A549 (cell line): ENCODE measurements at regions not wholly inside any gene's neighbourhood (a gene's known extent, or its start where the extent isn't known, plus 50 kb on each side); places are given as distances from the start of the nearest gene placed in this dataset.

Experiments
- ATAC-seq, 2 experiments: fragments of 200-7000 bp in 1 of 2; fragments of >200 bp in 1 of 2; cut with Nextera tagmentation in 1 of 2; cut with Tn5 transposase in 1 of 2; 3 replicates each; pipeline versions ENCODE4 v1.8.0 to v1.9.1; 2018 to 2020; ENCODE audit warnings: mild to moderate bottlenecking in 1 of 2, moderate library complexity in 1 of 2
- CTCF ChIA-PET: fragments of 300-600 bp; sonication (Branson Sonifier 250); formaldehyde crosslinking; extraction: SDS; loops from one replicate; lab custom pipeline; 2021; ENCODE audit warnings: antibody characterized with exemption, inconsistent platforms; lab: Yijun Ruan, JAX
- POLR2A ChIA-PET: fragments of 350-600 bp; formaldehyde crosslinking; extraction: SDS; loops from one replicate; lab custom pipeline; 2021; ENCODE audit warnings: antibody characterized with exemption, inconsistent platforms; lab: Yijun Ruan, JAX
- DNase-seq, 2 experiments: peaks; one replicate each; pipeline versions ENCODE4 v3.0.0 to v3.0.0-alpha.2; 2011 to 2016; ENCODE audit warnings: low read depth in 1 of 2, low spot score in 1 of 2
- FAIRE-seq: peaks from 2 replicates; lab custom pipeline; 2011; peaks lifted over from hg19 to GRCh38; lab: Jason Lieb, UNC
- H3K27ac ChIP-seq, 2 experiments: fragments of >200 bp; sonication (Bioruptor Twin); formaldehyde crosslinking; 3 replicates each; pipeline ENCODE4 v1.5.1; 2016 to 2017
- H3K4me1 ChIP-seq: fragments of >200 bp; sonication (Bioruptor Twin); formaldehyde crosslinking; 3 replicates; pipeline ENCODE4 v1.6.1; 2016
- H3K4me2 ChIP-seq: fragments of >200 bp; sonication (Bioruptor Twin); formaldehyde crosslinking; 3 replicates; pipeline ENCODE4 v1.6.1; 2016
- H3K4me3 ChIP-seq: fragments of >200 bp; sonication (Bioruptor Twin); formaldehyde crosslinking; 3 replicates; pipeline ENCODE4 v1.5.1; 2016
- H3K9me3 ChIP-seq: fragments of >200 bp; sonication (Bioruptor Twin); formaldehyde crosslinking; 3 replicates; pipeline ENCODE4 v1.6.1; 2016
- CBX2 ChIP-seq: fragments of 200-600 bp; sonication (generic); IDR thresholded peaks from 2 replicates; pipeline ENCODE4 v1.6.1; 2016; ENCODE audit warnings: low read depth, mild to moderate bottlenecking, borderline replicate concordance
- CBX8 ChIP-seq: fragments of 200-600 bp; sonication (generic); IDR thresholded peaks from 2 replicates; pipeline ENCODE4 v1.6.1; 2016
- CEBPB ChIP-seq, 2 experiments: fragments of >200 bp in 1 of 2; sonication (Bioruptor Twin) in 1 of 2; formaldehyde crosslinking in 1 of 2; IDR thresholded peaks; 2 replicates each; pipeline ENCODE4 v1.6.1; 2012 to 2016
- CHD4 ChIP-seq: fragments of 200-600 bp; sonication (generic); IDR thresholded peaks from 2 replicates; pipeline ENCODE4 v1.6.1; 2016; ENCODE audit warnings: antibody characterized with exemption, mild to moderate bottlenecking, borderline replicate concordance
- EHMT2 ChIP-seq: fragments of 200-600 bp; sonication (generic); IDR thresholded peaks from 2 replicates; pipeline ENCODE4 v1.6.1; 2016; ENCODE audit warnings: antibody characterized with exemption, low read depth, mild to moderate bottlenecking, moderate library complexity
- FOSL2 ChIP-seq, 2 experiments: fragments of 450-650 bp in 1 of 2; fragments of >200 bp in 1 of 2; sonication (Bioruptor Twin) in 1 of 2; formaldehyde crosslinking; IDR thresholded peaks; 2 replicates each; pipeline versions ENCODE4 v1.5.0 to v1.6.1; 2016 to 2020; ENCODE audit warnings: mild to moderate bottlenecking in 1 of 2, moderate library complexity in 1 of 2
- FOXS1 ChIP-seq: fragments of 250-450 bp; sonication (Bioruptor Pico); IDR thresholded peaks from 2 replicates; pipeline ENCODE4 v1.5.0; 2020; ENCODE audit warnings: mild to moderate bottlenecking, moderate library complexity
- GATA3 ChIP-seq: IDR thresholded peaks from 2 replicates; pipeline ENCODE4 v1.6.1; 2012; ENCODE audit warnings: borderline replicate concordance
- HOXA7 ChIP-seq: fragments of 250-450 bp; sonication (Bioruptor Pico); IDR thresholded peaks from 2 replicates; pipeline ENCODE4 v1.5.0; 2020; ENCODE audit warnings: mild to moderate bottlenecking, moderate library complexity
- HOXB13 ChIP-seq: fragments of 250-450 bp; sonication (Bioruptor Pico); IDR thresholded peaks from 2 replicates; pipeline ENCODE4 v1.5.0; 2020; ENCODE audit warnings: low read depth, mild to moderate bottlenecking, moderate library complexity
- JUNB ChIP-seq: fragments of >200 bp; sonication (Bioruptor Twin); formaldehyde crosslinking; IDR thresholded peaks from 2 replicates; pipeline ENCODE4 v1.6.1; 2016
- KDM1A ChIP-seq: fragments of 200-600 bp; sonication (generic); IDR thresholded peaks from 2 replicates; pipeline ENCODE4 v1.6.1; 2016; ENCODE audit warnings: low read depth, mild to moderate bottlenecking
- MAZ ChIP-seq: fragments of 150-350 bp; IDR thresholded peaks from 2 replicates; pipeline ENCODE4 v1.6.1; 2014; ENCODE audit warnings: antibody characterized with exemption, low read depth, low read length, borderline replicate concordance
- NFE2L2 ChIP-seq: fragments of 150-350 bp; conservative IDR thresholded peaks from 2 replicates; pipeline ENCODE4 v1.6.1; 2014; ENCODE audit warnings: low read length
- NR3C1 ChIP-seq: fragments of >200 bp; sonication (Bioruptor Twin); formaldehyde crosslinking; IDR thresholded peaks from 3 replicates; pipeline ENCODE4 v1.6.1; 2017
- PHF8 ChIP-seq: fragments of 200-600 bp; sonication (generic); IDR thresholded peaks from 2 replicates; pipeline ENCODE4 v1.6.1; 2016; ENCODE audit warnings: low read depth, mild to moderate bottlenecking, antibody characterized with exemption, moderate library complexity, borderline replicate concordance
- POLR2A ChIP-seq: IDR thresholded peaks from 2 replicates; pipeline ENCODE4 v1.6.1; 2012; ENCODE audit warnings: mild to moderate bottlenecking, low read length
- POLR2AphosphoS2 ChIP-seq: conservative IDR thresholded peaks from 2 replicates; pipeline ENCODE4 v1.6.1; 2012; ENCODE audit warnings: low read length, improper control_type of control experiment, inconsistent platforms
- RAD21 ChIP-seq, 2 experiments: fragments of >200 bp in 1 of 2; sonication (Bioruptor Twin) in 1 of 2; formaldehyde crosslinking in 1 of 2; IDR thresholded peaks in 1 of 2; conservative IDR thresholded peaks in 1 of 2; 2 replicates in 1 of 2; 3 replicates in 1 of 2; pipeline ENCODE4 v1.6.1; 2012 to 2018; ENCODE audit warnings: inconsistent platforms in 1 of 2
- RCOR1 ChIP-seq: fragments of 150-350 bp; IDR thresholded peaks from 2 replicates; pipeline ENCODE4 v1.6.1; 2014; ENCODE audit warnings: antibody characterized with exemption, low read length, low read depth
- RFX5 ChIP-seq: fragments of 450-650 bp; IDR thresholded peaks from 2 replicates; pipeline ENCODE4 v1.7.1; 2014; ENCODE audit warnings: antibody characterized with exemption, mild to moderate bottlenecking, moderate library complexity
- RNF2 ChIP-seq: fragments of 200-600 bp; sonication (generic); IDR thresholded peaks from 2 replicates; pipeline ENCODE4 v1.6.1; 2016; ENCODE audit warnings: low read depth, mild to moderate bottlenecking, antibody characterized with exemption, moderate library complexity, borderline replicate concordance
- SREBF2 ChIP-seq: fragments of 450-650 bp; IDR thresholded peaks from 2 replicates; pipeline ENCODE4 v1.6.1; 2014; ENCODE audit warnings: mild to moderate bottlenecking, moderate library complexity
- ZSCAN20 ChIP-seq: fragments of 250-450 bp; sonication (Bioruptor Pico); IDR thresholded peaks from 2 replicates; pipeline ENCODE4 v1.8.0; 2022; ENCODE audit warnings: mild to moderate bottlenecking, moderate library complexity
- WGBS: methylation state at CpG from one replicate; pipeline ENCODE4 v1.1.6; 2017; ENCODE audit errors: missing lambda C conversion rate; 5-methylcytosine and 5-hydroxymethylcytosine counted together
- TF ChIP-seq, protein P1 (sequence below): fragments of >200 bp; sonication (Bioruptor Twin); formaldehyde crosslinking; IDR thresholded peaks from 2 replicates; pipeline ENCODE4 v1.6.1; 2016
- TF ChIP-seq, protein P2 (sequence below): fragments of >200 bp; sonication (Bioruptor Twin); formaldehyde crosslinking; IDR thresholded peaks from 3 replicates; pipeline ENCODE4 v1.6.1; 2016
- TF ChIP-seq, protein P3 (sequence below): fragments of 450-650 bp; IDR thresholded peaks from 2 replicates; pipeline ENCODE4 v1.6.1; 2014; ENCODE audit warnings: antibody characterized with exemption
- TF ChIP-seq, protein P4 (sequence below): fragments of 250-450 bp; sonication (Bioruptor Pico); IDR thresholded peaks from 2 replicates; pipeline ENCODE4 v1.5.0; 2020; ENCODE audit warnings: low read depth, mild to moderate bottlenecking, moderate library complexity
- TF ChIP-seq, protein P5 (sequence below): IDR thresholded peaks from 2 replicates; pipeline ENCODE4 v1.6.1; 2012
- TF ChIP-seq, protein P6 (sequence below): fragments of >200 bp; sonication (Bioruptor Twin); formaldehyde crosslinking; IDR thresholded peaks from 3 replicates; pipeline ENCODE4 v1.5.1; 2016

DNA sequence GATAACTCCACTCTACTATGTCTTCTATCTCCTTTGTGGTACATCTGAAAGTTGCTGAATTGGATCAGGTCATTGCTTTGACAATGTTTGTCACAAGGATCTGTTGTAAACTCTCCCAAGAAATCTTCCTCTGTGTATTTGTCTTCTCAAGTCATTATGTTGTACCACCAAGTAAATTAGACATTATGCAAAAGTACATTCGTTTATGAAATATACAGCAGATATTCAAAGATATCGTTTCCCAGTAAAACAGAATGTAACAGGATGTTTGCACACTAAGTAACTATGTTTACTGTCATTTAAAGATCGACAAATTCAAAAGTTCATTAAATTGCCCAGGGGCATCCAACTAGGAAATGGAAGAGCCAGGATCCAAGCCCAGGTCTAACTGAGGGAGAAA lies 739.4 kb downstream of the EFNB2 start:
- H3K4me2 ChIP-seq: no peak overlapping the region
- POLR2A ChIA-PET: no interaction called here
- no peak for ATAC-seq
- 6% methylated on average over 3 of the region's 3 CpGs for WGBS
- no peak for FAIRE-seq
- no peak for TF ChIP-seq RCOR1
- TF ChIP-seq POLR2AphosphoS2: no peak
- no peak for TF ChIP-seq RNF2
- no peak for TF ChIP-seq PHF8
- TF ChIP-seq JUNB: no peak
- no peak for TF ChIP-seq POLR2A
- no peak for TF ChIP-seq NR3C1
- TF ChIP-seq GATA3: no peak
- TF ChIP-seq RFX5: no peak
- TF ChIP-seq CBX2: no peak
- TF ChIP-seq EHMT2: no peak
- no peak for TF ChIP-seq NFE2L2
- TF ChIP-seq, protein P1, sequence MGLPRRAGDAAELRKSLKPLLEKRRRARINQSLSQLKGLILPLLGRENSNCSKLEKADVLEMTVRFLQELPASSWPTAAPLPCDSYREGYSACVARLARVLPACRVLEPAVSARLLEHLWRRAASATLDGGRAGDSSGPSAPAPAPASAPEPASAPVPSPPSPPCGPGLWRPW: no peak
- no peak for TF ChIP-seq MAZ
- TF ChIP-seq FOXS1: no peak
- TF ChIP-seq, all 56 proteins: peak for 0
- no peaks in the 10 kb centered on the region for H3K4me1 ChIP-seq
- H3K9me3 ChIP-seq: no peaks in the 10 kb centered on the region
- DNase-seq: no peak
- CTCF ChIA-PET: no interaction called here
- H3K27ac ChIP-seq: no peak overlapping the region
- H3K4me3 ChIP-seq: no peak overlapping the region

DNA sequence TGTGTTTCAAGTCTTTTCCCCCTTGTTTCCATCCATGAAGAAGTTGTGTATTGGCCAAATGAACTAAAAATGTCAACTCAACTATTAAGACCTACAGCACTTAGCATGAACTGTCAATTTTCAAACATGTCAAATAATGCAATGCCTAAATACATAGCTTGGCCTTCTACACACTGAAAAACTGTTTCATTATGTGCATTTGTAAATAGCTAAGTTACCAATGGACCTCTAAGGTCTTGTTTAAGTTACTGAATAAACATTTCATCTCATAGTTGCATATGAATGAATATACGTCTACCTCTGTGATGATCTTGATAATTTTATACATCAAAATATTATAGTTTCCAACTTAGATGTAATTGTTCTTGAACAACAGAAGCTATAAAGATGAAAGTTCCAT lies 744.5 kb downstream of the EFNB2 start:
- no peak overlapping the region for H3K27ac ChIP-seq
- H3K4me3 ChIP-seq: no peak overlapping the region
- H3K4me1 ChIP-seq: no peaks in the 10 kb centered on the region
- FAIRE-seq: no peak
- no peak overlapping the region for H3K4me2 ChIP-seq
- ChIA-PET POLR2A (no interaction called here), CTCF (no interaction called here)
- DNase-seq: no peak
- 50% methylated on average over 1 of the region's 1 CpG for WGBS
- H3K9me3 ChIP-seq: no peaks in the 10 kb centered on the region
- no peak for ATAC-seq
- TF ChIP-seq CEBPB (IDR thresholded peaks at IDR 0.05): no peak
- TF ChIP-seq CBX2: no peak
- TF ChIP-seq, protein P2, sequence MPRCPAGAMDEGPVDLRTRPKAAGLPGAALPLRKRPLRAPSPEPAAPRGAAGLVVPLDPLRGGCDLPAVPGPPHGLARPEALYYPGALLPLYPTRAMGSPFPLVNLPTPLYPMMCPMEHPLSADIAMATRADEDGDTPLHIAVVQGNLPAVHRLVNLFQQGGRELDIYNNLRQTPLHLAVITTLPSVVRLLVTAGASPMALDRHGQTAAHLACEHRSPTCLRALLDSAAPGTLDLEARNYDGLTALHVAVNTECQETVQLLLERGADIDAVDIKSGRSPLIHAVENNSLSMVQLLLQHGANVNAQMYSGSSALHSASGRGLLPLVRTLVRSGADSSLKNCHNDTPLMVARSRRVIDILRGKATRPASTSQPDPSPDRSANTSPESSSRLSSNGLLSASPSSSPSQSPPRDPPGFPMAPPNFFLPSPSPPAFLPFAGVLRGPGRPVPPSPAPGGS: no peak
- TF ChIP-seq RFX5: no peak
- TF ChIP-seq KDM1A: no peak
- TF ChIP-seq POLR2A: no peak
- no peak for TF ChIP-seq SREBF2

DNA sequence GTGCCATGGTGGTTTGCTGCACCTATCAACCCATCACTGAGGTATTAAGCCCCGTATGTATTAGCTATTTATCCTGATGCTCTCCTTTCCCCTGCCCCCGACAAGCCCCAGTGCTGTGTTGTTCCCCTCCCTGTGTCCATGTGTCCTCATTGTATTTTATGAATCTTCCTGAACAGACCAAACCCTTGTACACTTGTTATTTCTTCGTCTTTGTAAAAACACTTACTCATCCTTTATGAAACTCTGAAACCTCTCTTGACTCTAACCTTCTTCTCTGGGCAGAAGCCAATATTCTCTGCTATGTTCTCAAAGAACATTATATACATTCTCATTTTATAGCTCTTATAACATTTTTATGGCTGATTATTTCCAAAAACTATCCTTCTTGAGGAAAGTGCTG lies 746.9 kb downstream of the EFNB2 start:
- H3K9me3 ChIP-seq: no peaks in the 10 kb centered on the region
- no peak for TF ChIP-seq JUNB
- no peak for TF ChIP-seq CHD4
- no peak for TF ChIP-seq ZSCAN20 (CRISPR knock-in tag)
- no peak for TF ChIP-seq NR3C1
- TF ChIP-seq, protein P3, sequence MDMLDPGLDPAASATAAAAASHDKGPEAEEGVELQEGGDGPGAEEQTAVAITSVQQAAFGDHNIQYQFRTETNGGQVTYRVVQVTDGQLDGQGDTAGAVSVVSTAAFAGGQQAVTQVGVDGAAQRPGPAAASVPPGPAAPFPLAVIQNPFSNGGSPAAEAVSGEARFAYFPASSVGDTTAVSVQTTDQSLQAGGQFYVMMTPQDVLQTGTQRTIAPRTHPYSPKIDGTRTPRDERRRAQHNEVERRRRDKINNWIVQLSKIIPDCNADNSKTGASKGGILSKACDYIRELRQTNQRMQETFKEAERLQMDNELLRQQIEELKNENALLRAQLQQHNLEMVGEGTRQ: no peak
- no peak for TF ChIP-seq HOXB13 (CRISPR knock-in tag)
- no peak for TF ChIP-seq EHMT2
- TF ChIP-seq, protein P4, sequence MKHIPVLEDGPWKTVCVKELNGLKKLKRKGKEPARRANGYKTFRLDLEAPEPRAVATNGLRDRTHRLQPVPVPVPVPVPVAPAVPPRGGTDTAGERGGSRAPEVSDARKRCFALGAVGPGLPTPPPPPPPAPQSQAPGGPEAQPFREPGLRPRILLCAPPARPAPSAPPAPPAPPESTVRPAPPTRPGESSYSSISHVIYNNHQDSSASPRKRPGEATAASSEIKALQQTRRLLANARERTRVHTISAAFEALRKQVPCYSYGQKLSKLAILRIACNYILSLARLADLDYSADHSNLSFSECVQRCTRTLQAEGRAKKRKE (CRISPR knock-in tag): no peak
- no peak for TF ChIP-seq POLR2AphosphoS2
- no peak for TF ChIP-seq RAD21 (conservative IDR thresholded peaks at IDR 0.05 in 1 of 2, IDR thresholded peaks at IDR 0.05 in 1 of 2)
- TF ChIP-seq, protein P5, sequence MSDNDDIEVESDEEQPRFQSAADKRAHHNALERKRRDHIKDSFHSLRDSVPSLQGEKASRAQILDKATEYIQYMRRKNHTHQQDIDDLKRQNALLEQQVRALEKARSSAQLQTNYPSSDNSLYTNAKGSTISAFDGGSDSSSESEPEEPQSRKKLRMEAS: no peak
- no peak for TF ChIP-seq CBX8
- TF ChIP-seq FOSL2 (IDR thresholded peaks at IDR 0.05): no peak
- no peak for TF ChIP-seq FOSL2 (CRISPR knock-in tag; IDR thresholded peaks at IDR 0.05)
- no peak for TF ChIP-seq HOXA7 (CRISPR knock-in tag)
- TF ChIP-seq, protein P6, sequence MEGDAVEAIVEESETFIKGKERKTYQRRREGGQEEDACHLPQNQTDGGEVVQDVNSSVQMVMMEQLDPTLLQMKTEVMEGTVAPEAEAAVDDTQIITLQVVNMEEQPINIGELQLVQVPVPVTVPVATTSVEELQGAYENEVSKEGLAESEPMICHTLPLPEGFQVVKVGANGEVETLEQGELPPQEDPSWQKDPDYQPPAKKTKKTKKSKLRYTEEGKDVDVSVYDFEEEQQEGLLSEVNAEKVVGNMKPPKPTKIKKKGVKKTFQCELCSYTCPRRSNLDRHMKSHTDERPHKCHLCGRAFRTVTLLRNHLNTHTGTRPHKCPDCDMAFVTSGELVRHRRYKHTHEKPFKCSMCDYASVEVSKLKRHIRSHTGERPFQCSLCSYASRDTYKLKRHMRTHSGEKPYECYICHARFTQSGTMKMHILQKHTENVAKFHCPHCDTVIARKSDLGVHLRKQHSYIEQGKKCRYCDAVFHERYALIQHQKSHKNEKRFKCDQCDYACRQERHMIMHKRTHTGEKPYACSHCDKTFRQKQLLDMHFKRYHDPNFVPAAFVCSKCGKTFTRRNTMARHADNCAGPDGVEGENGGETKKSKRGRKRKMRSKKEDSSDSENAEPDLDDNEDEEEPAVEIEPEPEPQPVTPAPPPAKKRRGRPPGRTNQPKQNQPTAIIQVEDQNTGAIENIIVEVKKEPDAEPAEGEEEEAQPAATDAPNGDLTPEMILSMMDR: no peak
- no peak for ATAC-seq
- FAIRE-seq: no peak
- WGBS: 7% methylated on average over 3 of the region's 3 CpGs
- H3K4me3 ChIP-seq: no peak overlapping the region
- DNase-seq: no peak
- ChIA-PET POLR2A (no interaction called here), CTCF (no interaction called here)
- H3K4me1 ChIP-seq: no peaks in the 10 kb centered on the region
- H3K27ac ChIP-seq: no peak overlapping the region
- H3K4me2 ChIP-seq: no peak overlapping the region
